ENCODE measurements at regions not wholly inside any gene's neighbourhood (a gene's known extent, or its start where the extent isn't known, plus 50 kb on each side); places are given as distances from the start of the nearest gene placed in this dataset.

GRCh38 chr17:54839447-54839846 is 61.2 kb upstream of the TOM1L1 start:
- Histone ChIP-seq H3K4me3 (ENCODE audit: low read depth, low read length) (no peak overlapping the region), H3K4me2 (ENCODE audit: low read length) (no peak overlapping the region), H3K79me2 (no peaks in the 10 kb centered on the region), H3K4me1 (peaks cover 8% of the 10 kb centered on the region), H2AFZ (no peak overlapping the region), H3K27me3 (ENCODE audit: control insufficient read depth, insufficient read depth, low read length) (no peaks in the 10 kb centered on the region), H3K27ac (no peak overlapping the region), H3K9ac (no peak overlapping the region), H3K9me3 (ENCODE audit: control insufficient read depth, low read length) (no peaks in the 10 kb centered on the region), H3K36me3 (ENCODE audit: control insufficient read depth, insufficient read depth, low read length) (no peaks in the 10 kb centered on the region)
- no peak for TF ChIP-seq CTCF (IDR thresholded peaks at IDR 0.05)

GRCh38 chr17:54840885-54841591 is 59.6 kb upstream of the TOM1L1 start:
- TF ChIP-seq CTCF (IDR thresholded peaks at IDR 0.05) = no peak
- no peak overlapping the region for H3K9ac ChIP-seq
- no peaks in the 10 kb centered on the region for H3K27me3 ChIP-seq (ENCODE audit: control insufficient read depth, insufficient read depth, low read length)
- H3K9me3 ChIP-seq (ENCODE audit: control insufficient read depth, low read length) = no peaks in the 10 kb centered on the region
- H3K4me3 ChIP-seq (ENCODE audit: low read depth, low read length) = no peak overlapping the region
- H3K27ac ChIP-seq = no peak overlapping the region
- H3K4me2 ChIP-seq (ENCODE audit: low read length) = no peak overlapping the region
- no peaks in the 10 kb centered on the region for H3K36me3 ChIP-seq (ENCODE audit: control insufficient read depth, insufficient read depth, low read length)
- no peaks in the 10 kb centered on the region for H3K79me2 ChIP-seq
- H3K4me1 ChIP-seq = peaks cover 8% of the 10 kb centered on the region
- H2AFZ ChIP-seq = peak overlapping the region; percentile 47

GRCh38 chr17:54841656-54842055 is 59.0 kb upstream of the TOM1L1 start:
- Histone ChIP-seq H3K4me1 (peaks cover 8% of the 10 kb centered on the region), H2AFZ (peak overlapping the region; percentile 53), H3K79me2 (no peaks in the 10 kb centered on the region)

GRCh38 chr17:54844233-54844632 is 56.4 kb upstream of the TOM1L1 start:
- no peak overlapping the region for H3K27ac ChIP-seq
- no peak overlapping the region for H3K4me3 ChIP-seq (ENCODE audit: low read depth, low read length)
- H3K9ac ChIP-seq = no peak overlapping the region
- H3K79me2 ChIP-seq = no peaks in the 10 kb centered on the region
- H2AFZ ChIP-seq = no peak overlapping the region
- H3K9me3 ChIP-seq (ENCODE audit: control insufficient read depth, low read length) = no peaks in the 10 kb centered on the region
- no peak overlapping the region for H3K4me2 ChIP-seq (ENCODE audit: low read length)
- no peaks in the 10 kb centered on the region for H3K36me3 ChIP-seq (ENCODE audit: control insufficient read depth, insufficient read depth, low read length)
- TF ChIP-seq CTCF (IDR thresholded peaks at IDR 0.05) = no peak
- peaks cover 8% of the 10 kb centered on the region for H3K4me1 ChIP-seq
- no peaks in the 10 kb centered on the region for H3K27me3 ChIP-seq (ENCODE audit: control insufficient read depth, insufficient read depth, low read length)

More at GRCh38 chr17:54841656-54842055, 59.0 kb upstream of the TOM1L1 start:
- Histone ChIP-seq H3K9ac (no peak overlapping the region), H3K4me2 (ENCODE audit: low read length) (no peak overlapping the region), H3K9me3 (ENCODE audit: control insufficient read depth, low read length) (no peaks in the 10 kb centered on the region), H3K4me3 (ENCODE audit: low read depth, low read length) (no peak overlapping the region), H3K27ac (no peak overlapping the region), H3K36me3 (ENCODE audit: control insufficient read depth, insufficient read depth, low read length) (no peaks in the 10 kb centered on the region), H3K27me3 (ENCODE audit: control insufficient read depth, insufficient read depth, low read length) (no peaks in the 10 kb centered on the region)
- no peak for TF ChIP-seq CTCF (IDR thresholded peaks at IDR 0.05)

Data from parathyroid adenoma (tissue), 2 donors.